GM12875 (cell line): ENCODE measurements at regions not wholly inside any gene's neighbourhood (a gene's known extent, or its start where the extent isn't known, plus 50 kb on each side); places are given as distances from the start of the nearest gene placed in this dataset.
"Not testable (repeated sequence)": the region's sequence is repeated elsewhere in the genome, so short reads cannot be mapped to it uniquely, and the experiment has no call there.

Experiments used
- H3K4me3 ChIP-seq: one replicate; pipeline ENCODE4 v1.5.1; 2011; ENCODE audit warnings: low read depth, low read length, control low read depth
- CTCF ChIP-seq: IDR thresholded peaks from 2 replicates; pipeline ENCODE4 v1.5.1; 2011; ENCODE audit warnings: low read depth, mild to moderate bottlenecking, control low read depth, inconsistent platforms, low read length, moderate library complexity, borderline replicate concordance; ENCODE audit not compliant: insufficient read depth

DNA sequence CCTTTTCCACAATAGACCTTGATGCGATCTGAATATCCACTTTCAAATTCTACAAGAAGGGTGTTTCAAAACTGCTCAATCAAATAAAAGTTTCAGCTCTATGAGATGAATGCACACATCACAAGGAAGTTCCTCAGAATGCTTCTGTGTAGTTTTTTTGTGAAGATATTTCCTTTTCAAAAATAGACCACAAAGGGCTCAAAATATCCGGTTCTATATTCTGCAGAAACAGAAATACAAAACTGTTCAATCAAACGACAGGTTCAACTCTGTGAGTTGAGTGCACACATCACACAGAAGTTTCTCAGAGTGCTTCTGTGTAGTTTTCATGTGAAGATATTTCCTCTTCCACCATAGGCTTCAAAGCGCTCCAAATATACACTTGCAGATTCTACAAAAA lies 293.9 kb upstream of the DEFB115 start:
- H3K4me3 ChIP-seq: no peak overlapping the region
- no peak for TF ChIP-seq CTCF

DNA sequence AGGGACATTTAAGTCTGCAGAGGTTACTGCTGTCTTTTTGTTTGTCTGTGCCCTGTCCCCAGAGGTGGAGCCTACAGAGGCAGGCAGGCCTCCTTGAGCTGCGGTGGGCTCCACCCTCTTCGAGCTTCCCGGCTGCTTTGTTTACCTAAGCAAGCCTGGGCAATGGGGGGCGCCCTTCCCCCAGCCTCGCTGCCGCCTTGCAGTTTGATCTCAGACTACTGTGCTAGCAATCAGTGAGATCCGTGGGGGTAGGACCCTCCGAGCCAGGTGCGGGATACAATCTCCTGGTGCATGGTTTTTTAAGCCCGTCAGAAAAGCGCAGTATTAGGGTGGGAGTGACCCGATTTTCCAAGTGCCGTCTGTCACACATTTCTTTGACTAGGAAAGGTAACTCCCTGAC lies 281.6 kb upstream of the DEFB115 start:
- not testable (repeated sequence) for H3K4me3 ChIP-seq

DNA sequence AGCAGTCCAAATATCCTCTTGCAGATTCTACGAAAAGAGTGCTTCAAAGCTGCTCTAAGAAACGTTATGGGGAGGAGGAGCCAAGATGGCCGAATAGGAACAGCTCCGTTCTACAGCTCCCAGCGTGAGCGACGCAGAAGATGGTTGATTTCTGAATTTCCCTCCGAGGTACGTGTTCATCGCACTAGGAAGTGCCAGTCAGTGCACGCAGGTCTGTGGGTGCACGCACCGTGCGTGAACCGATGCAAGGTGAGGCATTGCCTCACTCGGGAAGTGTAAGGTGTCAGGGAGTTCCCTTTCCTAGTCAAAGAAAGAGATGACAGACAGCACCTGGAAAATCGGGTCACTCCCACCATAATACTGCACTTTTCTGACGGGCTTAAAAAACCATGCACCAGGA lies 272.1 kb upstream of the DEFB115 start:
- TF ChIP-seq CTCF: no peak
- H3K4me3 ChIP-seq: no peak overlapping the region
